Medulla oblongata (tissue), 1 donor: ENCODE measurements at regions not wholly inside any gene's neighbourhood (a gene's known extent, or its start where the extent isn't known, plus 50 kb on each side); places are given as distances from the start of the nearest gene placed in this dataset.

Experiments
- DNase-seq: peaks from one replicate; pipeline ENCODE4 v3.0.0-alpha.2; 2015; ENCODE audit errors: extremely low spot score

DNA sequence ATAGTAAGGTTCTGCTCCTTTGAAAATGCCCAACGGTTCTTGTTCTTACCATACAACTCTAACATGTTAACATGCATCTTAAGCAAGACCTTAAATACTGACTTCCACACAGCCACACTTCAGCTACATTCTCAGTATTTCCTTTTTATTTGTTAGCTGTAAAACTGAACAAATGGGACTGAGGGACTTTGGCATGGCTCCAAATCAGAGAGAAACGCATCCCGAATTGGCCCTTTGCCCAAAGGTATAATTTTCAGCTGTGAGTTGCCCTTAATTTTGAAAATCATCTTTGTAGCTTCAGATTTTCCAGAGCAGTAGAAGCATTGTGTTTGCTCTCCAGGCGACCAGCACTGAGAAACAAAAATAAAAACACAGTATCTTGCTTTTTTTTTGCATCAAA lies 56.4 kb downstream of the NEUROD6 start:
- no peak for DNase-seq

DNA sequence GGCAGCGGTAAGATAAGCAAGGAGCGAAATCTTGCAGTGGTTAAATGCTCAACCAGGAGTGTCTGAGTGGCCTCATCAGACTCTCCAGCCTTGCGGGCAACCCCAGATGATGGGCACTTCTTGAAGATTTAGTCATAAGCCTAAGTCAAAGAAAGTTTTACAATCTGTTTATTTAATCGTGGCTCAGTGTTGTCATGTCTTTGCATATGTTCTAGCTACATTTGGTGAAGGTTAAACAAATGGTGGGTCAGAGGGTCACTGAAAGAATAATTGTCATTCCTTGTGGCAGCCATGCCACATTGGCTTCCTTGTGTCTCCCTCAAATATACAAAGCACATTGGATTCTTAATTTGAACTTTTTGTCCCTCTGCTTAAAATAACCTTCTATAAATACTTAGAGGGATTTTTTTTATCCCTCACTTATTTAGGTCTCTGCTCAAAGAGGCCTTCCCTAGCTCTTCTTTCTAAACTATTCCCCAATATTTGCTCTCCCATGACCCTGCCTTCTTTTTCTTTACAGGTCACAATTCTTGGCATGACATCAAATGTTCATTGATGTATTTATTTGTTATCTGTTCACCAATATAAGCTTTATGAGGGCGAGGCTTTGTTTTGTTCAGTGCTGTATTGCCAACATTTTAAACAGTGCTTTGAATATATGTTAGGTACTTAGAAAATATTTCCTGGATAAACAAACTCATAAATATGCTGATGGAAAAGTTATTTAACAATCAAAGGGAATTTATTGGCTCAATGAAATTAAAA lies 68.7 kb downstream of the NEUROD6 start:
- DNase-seq = no peak

- DNase-seq = no peak
These were observed 73.0 kb downstream of the NEUROD6 start for GRCh38 chr7:31267486-31267885.

- no peak for DNase-seq
These were observed 77.2 kb downstream of the NEUROD6 start for GRCh38 chr7:31263338-31263737.

GRCh38 chr7:31261341-31261740 lies 79.2 kb downstream of the NEUROD6 start:
- DNase-seq = no peak

GRCh38 chr7:31260851-31261250 lies 79.7 kb downstream of the NEUROD6 start:
- no peak for DNase-seq

- DNase-seq = no peak
These were observed 82.1 kb downstream of the NEUROD6 start for GRCh38 chr7:31258391-31258790.

GRCh38 chr7:31256506-31256905 lies 84.0 kb downstream of the NEUROD6 start:
- DNase-seq = no peak

DNA sequence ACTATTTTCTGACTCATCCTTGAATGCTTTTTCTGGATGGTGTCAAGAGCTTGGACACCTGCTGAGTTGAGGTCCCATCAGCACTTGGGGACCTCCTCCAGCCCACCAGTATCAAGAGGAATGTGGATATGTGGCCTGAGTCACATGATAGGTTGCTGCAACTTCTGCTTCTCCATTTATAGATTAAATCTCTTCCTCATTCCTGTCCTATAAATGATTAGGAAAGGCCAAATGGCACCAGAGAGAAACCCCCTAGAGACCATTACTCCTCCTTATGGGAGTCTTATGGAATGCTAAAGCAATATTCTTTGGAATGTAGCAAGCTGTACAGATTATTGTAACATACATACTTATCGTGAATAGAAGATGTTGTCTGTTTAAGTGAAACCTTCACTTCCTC lies 85.6 kb downstream of the NEUROD6 start:
- no peak for DNase-seq

DNA sequence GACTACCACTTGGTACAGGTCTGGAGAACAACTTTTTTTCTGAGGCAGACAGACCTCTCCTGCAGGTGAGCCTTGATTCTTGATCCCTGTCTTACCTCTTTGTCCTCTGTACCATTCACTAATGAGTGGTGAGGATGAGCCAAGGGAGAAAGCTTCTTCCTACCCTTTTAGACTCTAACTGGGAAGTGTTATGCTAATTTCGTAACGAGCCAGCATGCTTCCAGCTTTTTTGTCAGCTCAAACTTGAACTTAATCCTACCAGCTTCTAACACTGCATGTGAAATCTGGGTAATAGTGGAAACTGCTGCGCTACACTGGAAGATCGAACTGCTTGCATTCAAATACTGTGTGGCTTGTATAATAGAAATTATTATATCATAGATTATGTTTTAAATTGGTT lies 87.0 kb downstream of the NEUROD6 start:
- no peak for DNase-seq

GRCh38 chr7:31251441-31251840 lies 89.1 kb downstream of the NEUROD6 start:
- DNase-seq = no peak

GRCh38 chr7:31249671-31250070 lies 90.9 kb downstream of the NEUROD6 start:
- no peak for DNase-seq

DNA sequence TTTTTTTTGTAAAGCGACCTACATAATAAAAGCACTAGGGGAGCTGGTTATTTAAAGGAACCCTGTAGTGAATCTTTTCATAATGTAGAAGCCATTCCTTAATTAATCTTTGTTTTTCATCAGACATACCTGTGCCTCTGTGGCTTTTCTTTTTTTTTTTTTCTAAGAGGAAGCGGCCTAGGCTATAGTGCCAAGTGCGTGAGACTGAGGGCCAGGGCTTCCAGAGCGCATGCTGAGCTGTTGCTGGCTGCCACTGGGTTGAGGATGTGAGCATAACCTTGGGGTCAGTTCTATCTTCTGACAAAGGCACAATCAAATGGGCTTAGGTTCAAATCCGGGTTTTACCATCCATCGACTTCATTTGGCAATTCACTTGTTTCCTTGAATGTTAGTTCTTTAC lies 103.7 kb downstream of the NEUROD6 start:
- DNase-seq = no peak

GRCh38 chr7:31234836-31235605 lies 105.5 kb downstream of the NEUROD6 start:
- DNase-seq = no peak

- no peak for DNase-seq
These were observed 111.6 kb downstream of the NEUROD6 start for GRCh38 chr7:31228957-31229356.

- no peak for DNase-seq
These were observed 125.8 kb downstream of the NEUROD6 start for GRCh38 chr7:31214751-31215150.

GRCh38 chr7:31211281-31211680 lies 129.2 kb downstream of the NEUROD6 start:
- DNase-seq = no peak

DNA sequence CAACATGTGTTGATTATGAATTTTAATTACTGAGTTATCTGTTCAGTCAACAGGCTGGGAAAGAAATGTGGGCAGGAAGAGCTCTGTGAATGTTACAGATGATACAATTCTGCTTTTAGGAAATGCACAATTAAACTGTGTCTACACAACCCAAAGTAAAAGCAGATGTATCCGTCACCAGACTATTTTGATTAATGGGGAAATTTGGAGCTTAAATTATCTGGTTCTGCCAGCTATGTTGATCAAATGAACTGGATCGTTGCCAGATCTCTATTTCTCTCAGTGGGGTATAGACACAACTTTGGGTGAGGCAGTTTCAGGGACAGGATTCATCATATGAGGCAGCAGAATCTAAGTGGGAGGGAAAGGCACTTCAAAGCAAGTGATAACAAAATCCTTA lies 136.5 kb downstream of the NEUROD6 start:
- DNase-seq = no peak

GRCh38 chr7:31203551-31203950 lies 137.0 kb downstream of the NEUROD6 start:
- no peak for DNase-seq

GRCh38 chr7:31202801-31203200 lies 137.7 kb downstream of the NEUROD6 start:
- DNase-seq = no peak

DNA sequence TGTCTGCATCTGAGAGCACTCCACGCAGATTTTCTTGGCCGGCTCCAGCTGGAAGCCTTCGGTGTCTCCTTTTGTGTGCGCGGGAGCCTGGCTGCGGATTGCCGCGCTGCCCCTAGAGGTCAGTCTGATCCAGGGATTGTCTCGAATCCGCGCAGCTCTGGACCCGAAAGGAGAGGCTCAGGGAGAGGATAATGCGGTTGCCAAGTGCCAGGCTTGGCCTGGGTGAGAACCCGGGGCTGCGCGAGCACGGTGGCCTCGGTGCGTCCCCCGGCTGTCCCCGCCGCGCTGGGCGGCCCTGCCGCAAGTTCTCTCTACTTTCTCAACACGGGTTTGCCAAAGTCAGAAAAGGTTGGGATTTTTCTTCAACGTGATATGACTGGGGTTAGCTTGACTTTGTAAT lies 140.9 kb downstream of the ADCYAP1R1 start:
- peak; percentile 65 for DNase-seq

DNA sequence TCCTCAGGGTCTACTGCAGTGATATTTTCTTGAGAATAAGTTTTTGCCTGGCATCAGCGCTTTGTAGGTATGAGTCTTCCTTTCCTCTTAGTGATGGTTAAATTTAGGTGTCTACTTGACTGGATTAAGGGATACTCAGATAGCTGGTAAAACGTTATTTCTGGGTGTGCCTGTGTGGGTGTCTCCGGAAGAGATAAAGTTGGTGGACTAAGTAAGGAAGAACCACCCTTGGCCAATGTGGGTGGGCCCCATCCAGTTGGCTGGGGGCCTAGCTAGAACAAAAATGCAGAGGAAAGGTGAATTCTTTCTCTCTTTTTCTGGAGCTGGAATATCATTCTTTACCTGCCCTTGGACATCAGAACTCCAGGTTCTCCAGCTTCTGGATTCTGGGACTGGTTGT lies 138.8 kb downstream of the ADCYAP1R1 start:
- no peak for DNase-seq

DNA sequence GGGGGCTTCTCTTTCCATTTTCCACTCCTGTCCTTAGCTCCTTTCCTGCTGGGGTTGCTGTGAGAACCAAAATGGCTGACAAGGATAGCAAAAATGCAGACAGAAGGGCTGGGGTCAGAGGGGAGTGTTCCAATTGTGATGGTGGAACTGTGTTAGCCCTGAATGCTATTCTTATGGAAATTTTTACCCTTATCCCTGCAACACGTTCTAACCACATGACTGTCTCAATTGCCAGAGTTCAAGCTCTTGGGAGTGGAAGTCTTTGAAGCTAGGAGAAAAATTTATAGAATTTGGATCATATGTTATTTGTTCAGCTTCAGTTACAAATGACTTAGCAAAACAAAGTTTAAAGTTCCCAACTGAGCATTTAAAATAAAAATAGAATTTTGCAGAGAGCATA lies 134.1 kb downstream of the ADCYAP1R1 start:
- no peak for DNase-seq
